GM21423 (cell line): ENCODE measurements at regions not wholly inside any gene's neighbourhood (a gene's known extent, or its start where the extent isn't known, plus 50 kb on each side); places are given as distances from the start of the nearest gene placed in this dataset.
"Not testable (repeated sequence)": the region's sequence is repeated elsewhere in the genome, so short reads cannot be mapped to it uniquely, and the experiment has no call there.

ENCODE experiments used
- ATAC-seq: cut with Tn5 transposase; IDR thresholded peaks from one replicate; pipeline ENCODE4 v1.9.1; 2021; ENCODE audit warnings: mild to moderate bottlenecking, moderate library complexity; ENCODE audit not compliant: unreplicated experiment

DNA sequence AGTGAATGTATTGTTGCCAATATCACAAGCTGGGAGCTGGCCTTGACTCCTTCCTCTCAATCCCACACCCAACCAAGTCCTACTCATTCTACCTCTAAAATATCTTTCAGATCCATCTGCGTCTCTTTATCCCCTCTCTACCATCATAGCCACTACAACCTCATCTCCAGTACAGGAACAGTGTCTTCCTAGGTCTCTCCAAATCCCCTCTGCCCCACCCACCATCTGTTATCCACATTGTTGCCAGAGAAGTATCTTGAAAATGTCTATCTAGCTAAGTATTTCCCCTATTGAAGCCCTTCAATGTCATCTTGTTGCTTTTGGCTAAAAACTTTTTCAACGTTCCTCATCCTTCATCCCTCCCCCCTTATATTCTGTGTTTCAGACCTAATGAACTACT is 244.7 kb downstream of the C12orf75 start:
- ATAC-seq, result no peak

- ATAC-seq, result no peak
Observed at GRCh38 chr12:105576261-105576660, 245.8 kb downstream of the C12orf75 start.

DNA sequence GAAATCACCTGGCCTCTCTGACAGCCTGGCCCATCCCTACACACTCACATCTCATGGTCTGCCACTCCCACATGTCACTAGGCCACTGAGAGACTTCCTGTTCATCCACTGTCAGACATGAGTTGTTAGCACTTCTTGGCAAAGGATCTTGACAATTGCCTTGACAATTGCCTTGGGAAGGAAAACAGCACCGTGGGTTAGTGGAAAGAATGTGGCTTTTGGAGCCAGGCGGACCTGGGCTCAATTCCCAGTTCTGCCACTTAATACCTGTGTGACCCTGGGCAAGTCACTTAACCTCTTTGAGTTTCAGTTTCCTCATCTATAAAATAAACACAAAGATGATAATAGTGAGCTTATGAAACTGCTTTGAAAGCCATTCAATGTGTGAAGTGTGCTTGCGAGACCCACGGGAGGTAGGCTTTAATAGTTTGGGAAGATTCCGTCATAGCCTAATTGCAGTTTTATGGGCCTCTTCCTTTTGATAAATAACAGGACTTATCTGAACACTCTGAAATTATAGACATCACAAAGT is 250.4 kb downstream of the C12orf75 start:
- ATAC-seq, result no peak

GRCh38 chr12:105581420-105581819 is 250.9 kb downstream of the C12orf75 start:
- ATAC-seq, result no peak

GRCh38 chr12:105585107-105585506 is 254.6 kb downstream of the C12orf75 start:
- no peak for ATAC-seq

DNA sequence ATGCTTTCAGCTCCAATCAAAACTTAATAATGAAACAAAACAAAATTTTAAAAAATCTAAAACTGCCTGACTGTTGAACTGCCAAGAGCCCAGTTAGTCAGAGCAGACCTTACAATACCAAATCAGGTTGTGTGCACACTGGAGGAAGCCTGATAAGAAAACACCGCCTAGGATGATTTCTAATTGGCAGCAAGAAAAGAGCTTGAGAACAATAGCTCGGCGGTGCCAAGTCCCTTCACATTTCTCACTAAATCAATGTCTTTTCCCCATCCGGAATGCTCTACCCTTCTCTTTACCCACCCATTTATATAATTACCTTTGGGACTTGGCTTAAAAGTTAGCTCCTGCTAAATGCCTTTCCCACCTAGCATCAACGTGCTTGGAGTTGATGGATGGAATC is 256.7 kb downstream of the C12orf75 start:
- no peak for ATAC-seq

GRCh38 chr12:105588106-105588505 is 257.6 kb downstream of the C12orf75 start:
- ATAC-seq, result no peak

- ATAC-seq, result no peak
Observed at GRCh38 chr12:105590571-105590970, 260.1 kb downstream of the C12orf75 start.

GRCh38 chr12:105595440-105595839 is 264.9 kb downstream of the C12orf75 start:
- ATAC-seq, result no peak

GRCh38 chr12:105596731-105597130 is 266.2 kb downstream of the C12orf75 start:
- ATAC-seq, result no peak

- ATAC-seq, result no peak
Observed at GRCh38 chr12:105598031-105598430, 267.5 kb downstream of the C12orf75 start.

DNA sequence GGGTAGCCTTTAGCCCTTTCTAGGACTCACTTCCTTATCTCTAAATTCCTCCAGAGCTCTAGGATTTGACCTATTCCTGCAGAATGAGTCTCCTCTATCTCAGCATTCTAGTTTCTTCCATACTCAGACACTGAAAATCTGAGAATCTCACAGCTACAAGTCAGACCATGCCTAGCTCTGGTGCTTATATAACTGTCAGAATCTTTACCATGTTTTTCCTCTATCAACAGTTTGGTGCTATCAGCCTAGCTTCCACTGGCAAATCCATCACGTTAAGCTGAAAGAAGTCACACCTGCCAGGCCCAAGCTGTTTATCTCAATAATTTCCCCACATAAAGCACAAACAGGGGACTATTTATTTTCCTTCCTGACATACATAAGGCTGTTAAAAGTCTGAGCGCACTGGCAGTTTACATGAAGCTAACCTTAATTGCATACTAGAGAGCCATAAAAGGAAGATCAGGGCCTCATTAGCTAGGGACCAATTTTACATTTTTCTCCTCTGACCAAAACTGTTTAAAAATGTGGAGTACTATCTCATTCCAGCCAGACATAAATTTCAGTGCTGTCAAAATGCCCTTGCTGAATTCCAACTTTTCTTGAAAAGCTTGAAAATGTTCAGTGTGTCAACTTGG is 270.5 kb downstream of the C12orf75 start:
- no peak for ATAC-seq

DNA sequence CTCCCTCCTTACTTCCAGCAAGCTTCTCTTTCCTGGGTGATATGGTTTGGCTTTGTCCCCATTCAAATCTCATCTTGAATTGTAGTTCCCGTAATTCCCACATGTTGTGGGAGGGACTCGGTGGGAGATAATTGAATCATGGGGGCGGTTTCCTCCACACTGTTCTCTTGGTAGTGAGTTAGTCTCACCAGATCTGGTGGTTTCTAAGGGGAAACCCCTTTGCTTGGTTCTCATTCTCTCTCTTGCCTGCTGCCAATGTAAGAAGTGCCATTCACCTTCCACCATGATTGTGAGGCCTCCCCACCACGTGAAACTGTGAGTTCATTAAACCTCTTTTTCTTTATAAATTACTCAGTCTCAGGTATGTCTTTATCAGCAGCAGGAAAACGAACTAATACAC is 271.8 kb downstream of the C12orf75 start:
- ATAC-seq, result not testable (repeated sequence)

DNA sequence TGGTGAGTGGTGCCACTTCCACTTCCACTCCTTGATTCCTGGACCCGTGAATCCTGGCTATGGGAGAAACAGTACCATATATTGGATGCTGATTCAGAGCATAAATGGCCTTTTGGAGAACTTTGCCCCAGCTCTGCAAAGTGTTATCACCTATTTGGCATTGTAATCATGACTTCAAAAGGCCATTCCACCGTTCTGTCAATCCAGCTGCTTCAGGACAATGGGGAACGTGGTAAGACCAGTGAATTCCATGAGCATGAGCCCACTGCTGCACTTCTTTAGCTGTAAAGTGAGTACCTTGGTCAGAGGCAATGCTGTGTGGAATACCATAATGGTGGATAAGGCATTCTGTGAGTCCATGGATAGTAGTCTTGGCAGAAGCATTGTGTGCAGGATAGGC is 273.8 kb downstream of the C12orf75 start:
- not testable (repeated sequence) for ATAC-seq

- not testable (repeated sequence) for ATAC-seq
Observed at GRCh38 chr12:105606613-105607012, 276.1 kb downstream of the C12orf75 start.

DNA sequence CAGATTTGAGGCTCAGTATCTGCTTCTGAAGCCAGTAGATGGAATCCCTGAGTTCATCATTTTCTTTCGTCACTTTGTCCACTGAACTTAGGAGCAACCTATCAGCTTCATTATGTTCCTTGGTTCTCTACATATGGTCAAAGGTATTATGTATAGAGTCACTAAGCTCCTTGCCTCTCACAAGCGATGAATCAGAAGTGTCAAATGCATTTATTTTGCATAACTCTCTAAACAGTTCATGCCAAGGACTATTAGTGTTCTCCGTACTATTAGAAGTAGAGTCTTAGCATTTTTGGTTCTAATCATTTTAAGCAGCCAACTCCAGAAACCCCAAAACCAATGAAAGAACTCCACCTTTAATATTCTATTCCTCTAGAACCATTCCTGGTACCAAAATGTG is 278.5 kb downstream of the C12orf75 start:
- ATAC-seq, result not testable (repeated sequence)

- no peak for ATAC-seq
Observed at GRCh38 chr12:105610459-105610858, 280.0 kb downstream of the C12orf75 start.

- no peak for ATAC-seq
Observed at GRCh38 chr12:105611340-105611739, 280.8 kb downstream of the C12orf75 start.

GRCh38 chr12:105613269-105613668 is 282.8 kb downstream of the C12orf75 start:
- ATAC-seq, result no peak

- ATAC-seq, result no peak
Observed at GRCh38 chr12:105613887-105614286, 283.4 kb downstream of the C12orf75 start.

GRCh38 chr12:105616971-105617540 is 286.6 kb downstream of the C12orf75 start:
- ATAC-seq, result no peak

- no peak for ATAC-seq
Observed at GRCh38 chr12:105622220-105622619, 291.7 kb downstream of the C12orf75 start.
